Loucy (cell line): ENCODE measurements at regions not wholly inside any gene's neighbourhood (a gene's known extent, or its start where the extent isn't known, plus 50 kb on each side); places are given as distances from the start of the nearest gene placed in this dataset.

ENCODE experiments used
- H2AFZ ChIP-seq: fragments of 200-600 bp; sonication (generic); 2 replicates; pipeline ENCODE4 v1.6.0; 2016; ENCODE audit warnings: antibody characterized with exemption, mild to moderate bottlenecking, low read length, moderate library complexity
- H3F3A ChIP-seq: fragments of 200-600 bp; 2 replicates; pipeline ENCODE4 v1.6.0; 2016; ENCODE audit warnings: antibody characterized with exemption, low read depth, mild to moderate bottlenecking
- H3K27me3 ChIP-seq: fragments of 200-600 bp; sonication (generic); 2 replicates; pipeline ENCODE4 v1.6.1; 2014; ENCODE audit warnings: low read length, mild to moderate bottlenecking; ENCODE audit not compliant: insufficient read depth, poor library complexity, severe bottlenecking
- H3K36me3 ChIP-seq: fragments of 200-600 bp; sonication (generic); 2 replicates; pipeline ENCODE4 v1.6.1; 2016; ENCODE audit warnings: low read length; ENCODE audit not compliant: insufficient read depth
- H3K4me1 ChIP-seq: fragments of 200-600 bp; sonication (generic); 2 replicates; pipeline ENCODE4 v1.5.1; 2014; ENCODE audit warnings: low read length, mild to moderate bottlenecking; ENCODE audit not compliant: insufficient read depth, poor library complexity, severe bottlenecking
- H3K4me2 ChIP-seq: fragments of 200-600 bp; sonication (generic); 2 replicates; pipeline ENCODE4 v1.6.0; 2014; ENCODE audit warnings: antibody characterized with exemption, low read length, low read depth, mild to moderate bottlenecking; ENCODE audit not compliant: poor library complexity, severe bottlenecking
- H3K4me3 ChIP-seq: fragments of 200-600 bp; sonication (generic); 2 replicates; pipeline ENCODE4 v1.5.1; 2014; ENCODE audit warnings: low read length, mild to moderate bottlenecking, mixed read lengths; ENCODE audit not compliant: poor library complexity, severe bottlenecking
- H3K79me2 ChIP-seq: fragments of 200-600 bp; sonication (generic); 2 replicates; pipeline ENCODE4 v1.6.1; 2014; ENCODE audit warnings: low read length; ENCODE audit not compliant: insufficient read depth
- H3K9ac ChIP-seq: fragments of 200-600 bp; sonication (generic); 2 replicates; pipeline ENCODE4 v1.6.0; 2014; ENCODE audit warnings: mild to moderate bottlenecking, low read depth, low read length, moderate library complexity; ENCODE audit not compliant: poor library complexity, severe bottlenecking
- H3K9me2 ChIP-seq: fragments of 200-600 bp; sonication (generic); replicated peaks from 2 replicates; pipeline ENCODE4 v1.6.1; 2016; ENCODE audit warnings: low read depth, low read length, mixed read lengths
- H3K9me3 ChIP-seq: fragments of 200-600 bp; sonication (generic); 2 replicates; pipeline ENCODE4 v1.6.1; 2014; ENCODE audit warnings: mild to moderate bottlenecking, antibody characterized with exemption, low read length, low read depth; ENCODE audit not compliant: insufficient read depth
- H4K20me1 ChIP-seq: fragments of 200-600 bp; sonication (generic); 2 replicates; pipeline ENCODE4 v1.6.0; 2014; ENCODE audit warnings: antibody characterized with exemption, low read length, mild to moderate bottlenecking; ENCODE audit not compliant: insufficient read depth, poor library complexity, severe bottlenecking
- EZH2phosphoT487 ChIP-seq: fragments of 200-600 bp; IDR thresholded peaks from 2 replicates; pipeline ENCODE4 v1.6.1; 2018; ENCODE audit warnings: antibody characterized with exemption, mild to moderate bottlenecking, moderate library complexity, borderline replicate concordance
- TF ChIP-seq, protein P1 (sequence below): fragments of 200-600 bp; sonication (generic); conservative IDR thresholded peaks from 2 replicates; pipeline ENCODE4 v1.5.1; 2014; ENCODE audit warnings: mild to moderate bottlenecking, antibody characterized with exemption, low read length

DNA sequence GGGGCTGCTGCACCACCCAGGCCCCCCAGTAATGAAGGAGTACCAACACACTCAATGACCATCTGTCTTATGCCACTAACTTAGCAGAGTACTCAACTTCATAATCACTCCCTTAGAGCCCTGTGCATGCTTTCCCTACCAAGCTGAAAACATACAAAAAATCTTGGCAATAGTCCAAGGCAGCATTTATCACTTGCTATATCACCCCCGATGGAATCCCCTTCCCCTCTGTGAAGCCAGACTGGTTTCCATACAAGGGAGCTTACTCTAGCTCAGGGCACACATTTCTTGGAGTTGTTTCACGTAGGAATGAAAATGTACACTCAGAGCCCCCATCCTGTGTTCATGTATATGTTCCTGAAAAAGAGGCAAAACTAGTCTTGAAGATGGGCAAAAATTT, 301.3 kb upstream of the TENM4 start:
- TF ChIP-seq EZH2phosphoT487: no peak
- TF ChIP-seq, protein P1, sequence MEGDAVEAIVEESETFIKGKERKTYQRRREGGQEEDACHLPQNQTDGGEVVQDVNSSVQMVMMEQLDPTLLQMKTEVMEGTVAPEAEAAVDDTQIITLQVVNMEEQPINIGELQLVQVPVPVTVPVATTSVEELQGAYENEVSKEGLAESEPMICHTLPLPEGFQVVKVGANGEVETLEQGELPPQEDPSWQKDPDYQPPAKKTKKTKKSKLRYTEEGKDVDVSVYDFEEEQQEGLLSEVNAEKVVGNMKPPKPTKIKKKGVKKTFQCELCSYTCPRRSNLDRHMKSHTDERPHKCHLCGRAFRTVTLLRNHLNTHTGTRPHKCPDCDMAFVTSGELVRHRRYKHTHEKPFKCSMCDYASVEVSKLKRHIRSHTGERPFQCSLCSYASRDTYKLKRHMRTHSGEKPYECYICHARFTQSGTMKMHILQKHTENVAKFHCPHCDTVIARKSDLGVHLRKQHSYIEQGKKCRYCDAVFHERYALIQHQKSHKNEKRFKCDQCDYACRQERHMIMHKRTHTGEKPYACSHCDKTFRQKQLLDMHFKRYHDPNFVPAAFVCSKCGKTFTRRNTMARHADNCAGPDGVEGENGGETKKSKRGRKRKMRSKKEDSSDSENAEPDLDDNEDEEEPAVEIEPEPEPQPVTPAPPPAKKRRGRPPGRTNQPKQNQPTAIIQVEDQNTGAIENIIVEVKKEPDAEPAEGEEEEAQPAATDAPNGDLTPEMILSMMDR: no peak
- Histone ChIP-seq H3K36me3 (no peaks in the 10 kb centered on the region), H3K4me2 (no peak overlapping the region), H3K79me2 (no peaks in the 10 kb centered on the region), H2AFZ (no peak overlapping the region), H3K4me3 (no peak overlapping the region), H4K20me1 (no peaks in the 10 kb centered on the region), H3K9me2 (no peaks in the 10 kb centered on the region), H3K27me3 (no peaks in the 10 kb centered on the region), H3F3A (no peaks in the 10 kb centered on the region), H3K9me3 (no peaks in the 10 kb centered on the region), H3K4me1 (no peaks in the 10 kb centered on the region), H3K9ac (no peak overlapping the region)

GRCh38 chr11:79739591-79739990, 298.8 kb upstream of the TENM4 start:
- Histone ChIP-seq H3K9ac (no peak overlapping the region), H2AFZ (no peak overlapping the region), H3K27me3 (no peaks in the 10 kb centered on the region), H3K9me3 (no peaks in the 10 kb centered on the region), H3K79me2 (no peaks in the 10 kb centered on the region), H3K9me2 (no peaks in the 10 kb centered on the region), H3F3A (no peaks in the 10 kb centered on the region), H3K36me3 (no peaks in the 10 kb centered on the region), H3K4me3 (no peak overlapping the region), H4K20me1 (no peaks in the 10 kb centered on the region), H3K4me2 (no peak overlapping the region), H3K4me1 (no peaks in the 10 kb centered on the region)
- no peak for TF ChIP-seq EZH2phosphoT487
- TF ChIP-seq, protein P1: no peak

- Histone ChIP-seq H3K36me3 (no peaks in the 10 kb centered on the region), H3K9me3 (no peaks in the 10 kb centered on the region; the same call in 1 of the 2 replicates), H4K20me1 (no peaks in the 10 kb centered on the region), H3K4me3 (no peak overlapping the region), H3K9ac (no peak overlapping the region), H3K79me2 (no peaks in the 10 kb centered on the region), H3K4me2 (no peak overlapping the region), H3K4me1 (no peaks in the 10 kb centered on the region), H3F3A (no peaks in the 10 kb centered on the region), H3K27me3 (no peaks in the 10 kb centered on the region), H2AFZ (no peak overlapping the region), H3K9me2 (no peaks in the 10 kb centered on the region)
- TF ChIP-seq, protein P1: no peak
These were observed 286.4 kb upstream of the TENM4 start for GRCh38 chr11:79727221-79727620.
